ENCODE measurements at regions not wholly inside any gene's neighbourhood (a gene's known extent, or its start where the extent isn't known, plus 50 kb on each side); places are given as distances from the start of the nearest gene placed in this dataset.

DNA sequence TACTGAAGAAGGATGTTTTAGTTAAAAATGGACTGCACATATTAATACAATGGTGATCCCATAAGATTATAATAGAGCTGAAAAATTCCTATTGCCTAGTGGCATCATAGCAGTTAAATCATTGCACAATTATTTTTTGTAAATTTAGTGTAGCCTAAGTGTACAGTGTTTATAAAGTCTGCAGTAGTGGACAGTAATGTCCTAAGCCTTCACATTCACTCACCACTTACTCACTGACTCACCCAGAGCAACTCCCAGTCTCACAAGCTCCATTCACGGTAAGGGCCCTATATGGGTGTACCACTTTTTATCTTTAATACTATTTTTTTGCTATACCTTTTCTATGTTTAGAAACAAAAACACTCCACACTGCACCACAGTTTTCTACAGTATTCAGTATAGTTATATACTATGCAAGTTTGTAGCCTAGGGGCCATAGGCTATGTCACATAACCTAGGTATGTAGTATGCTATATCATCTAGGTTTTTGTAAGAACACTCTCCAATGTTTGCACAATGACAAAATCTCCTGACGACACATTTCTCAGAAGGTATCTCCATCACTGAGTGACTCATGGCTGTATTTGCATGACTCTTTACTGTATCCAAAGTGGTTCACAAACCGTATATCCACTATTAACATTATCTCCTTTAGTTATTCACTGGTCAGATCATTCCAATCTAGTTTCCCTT, 536.0 kb downstream of the KLF12 start:
- TF ChIP-seq, protein P1, sequence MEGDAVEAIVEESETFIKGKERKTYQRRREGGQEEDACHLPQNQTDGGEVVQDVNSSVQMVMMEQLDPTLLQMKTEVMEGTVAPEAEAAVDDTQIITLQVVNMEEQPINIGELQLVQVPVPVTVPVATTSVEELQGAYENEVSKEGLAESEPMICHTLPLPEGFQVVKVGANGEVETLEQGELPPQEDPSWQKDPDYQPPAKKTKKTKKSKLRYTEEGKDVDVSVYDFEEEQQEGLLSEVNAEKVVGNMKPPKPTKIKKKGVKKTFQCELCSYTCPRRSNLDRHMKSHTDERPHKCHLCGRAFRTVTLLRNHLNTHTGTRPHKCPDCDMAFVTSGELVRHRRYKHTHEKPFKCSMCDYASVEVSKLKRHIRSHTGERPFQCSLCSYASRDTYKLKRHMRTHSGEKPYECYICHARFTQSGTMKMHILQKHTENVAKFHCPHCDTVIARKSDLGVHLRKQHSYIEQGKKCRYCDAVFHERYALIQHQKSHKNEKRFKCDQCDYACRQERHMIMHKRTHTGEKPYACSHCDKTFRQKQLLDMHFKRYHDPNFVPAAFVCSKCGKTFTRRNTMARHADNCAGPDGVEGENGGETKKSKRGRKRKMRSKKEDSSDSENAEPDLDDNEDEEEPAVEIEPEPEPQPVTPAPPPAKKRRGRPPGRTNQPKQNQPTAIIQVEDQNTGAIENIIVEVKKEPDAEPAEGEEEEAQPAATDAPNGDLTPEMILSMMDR (IDR thresholded peaks at IDR 0.05; ENCODE audit: low read length): no peak
- no peak for TF ChIP-seq EZH2 (IDR thresholded peaks at IDR 0.05; ENCODE audit: borderline replicate concordance, low read length)
